ENCODE measurements at regions not wholly inside any gene's neighbourhood (a gene's known extent, or its start where the extent isn't known, plus 50 kb on each side); places are given as distances from the start of the nearest gene placed in this dataset.

- no peak for DNase-seq (ENCODE audit: low read depth, low spot score)
These were observed 139.4 kb upstream of the TENM3 start for GRCh38 chr4:182103614-182104319.

- no peak for DNase-seq (ENCODE audit: low read depth, low spot score)
These were observed 137.8 kb upstream of the TENM3 start for GRCh38 chr4:182105416-182105815.

- DNase-seq (ENCODE audit: low read depth, low spot score) = no peak
These were observed 135.3 kb upstream of the TENM3 start for GRCh38 chr4:182107931-182108330.

- no peak for DNase-seq (ENCODE audit: low read depth, low spot score)
These were observed 131.6 kb upstream of the TENM3 start for GRCh38 chr4:182111586-182111985.

- DNase-seq (ENCODE audit: low read depth, low spot score) = no peak
These were observed 129.4 kb upstream of the TENM3 start for GRCh38 chr4:182113779-182114178.

- no peak for DNase-seq (ENCODE audit: low read depth, low spot score)
These were observed 118.8 kb upstream of the TENM3 start for GRCh38 chr4:182124359-182124758.

- DNase-seq (ENCODE audit: low read depth, low spot score) = no peak
These were observed 117.1 kb upstream of the TENM3 start for GRCh38 chr4:182126096-182126495.

GRCh38 chr4:182126603-182127002, 116.6 kb upstream of the TENM3 start:
- DNase-seq (ENCODE audit: low read depth, low spot score) = no peak

GRCh38 chr4:182133033-182133432, 110.2 kb upstream of the TENM3 start:
- no peak for DNase-seq (ENCODE audit: low read depth, low spot score)

GRCh38 chr4:182134261-182134660, 108.9 kb upstream of the TENM3 start:
- no peak for DNase-seq (ENCODE audit: low read depth, low spot score)

- no peak for DNase-seq (ENCODE audit: low read depth, low spot score)
These were observed 107.0 kb upstream of the TENM3 start for GRCh38 chr4:182136201-182136600.

GRCh38 chr4:182137343-182137742, 105.9 kb upstream of the TENM3 start:
- no peak for DNase-seq (ENCODE audit: low read depth, low spot score)

- DNase-seq (ENCODE audit: low read depth, low spot score) = no peak
These were observed 103.7 kb upstream of the TENM3 start for GRCh38 chr4:182139491-182139890.

GRCh38 chr4:182140547-182140946, 102.7 kb upstream of the TENM3 start:
- DNase-seq (ENCODE audit: low read depth, low spot score) = no peak

- DNase-seq (ENCODE audit: low read depth, low spot score) = no peak
These were observed 102.1 kb upstream of the TENM3 start for GRCh38 chr4:182141061-182141460.

- no peak for DNase-seq (ENCODE audit: low read depth, low spot score)
These were observed 100.8 kb upstream of the TENM3 start for GRCh38 chr4:182142176-182143085.

- DNase-seq (ENCODE audit: low read depth, low spot score) = no peak
These were observed 99.9 kb upstream of the TENM3 start for GRCh38 chr4:182143086-182143821.

- no peak for DNase-seq (ENCODE audit: low read depth, low spot score)
These were observed 99.2 kb upstream of the TENM3 start for GRCh38 chr4:182143822-182144625.

GRCh38 chr4:182144626-182145333, 98.4 kb upstream of the TENM3 start:
- no peak for DNase-seq (ENCODE audit: low read depth, low spot score)

- no peak for DNase-seq (ENCODE audit: low read depth, low spot score)
These were observed 97.8 kb upstream of the TENM3 start for GRCh38 chr4:182145334-182145905.

Measured in smooth muscle cell of the brain vasculature (primary cell).